ENCODE measurements at regions not wholly inside any gene's neighbourhood (a gene's known extent, or its start where the extent isn't known, plus 50 kb on each side); places are given as distances from the start of the nearest gene placed in this dataset.
A peak's percentile ranks its signal among the peaks of the same experiment; 100 is the strongest.

- H3K9me3 ChIP-seq, result no peaks in the 10 kb centered on the region
- no peaks in the 10 kb centered on the region for H3K36me3 ChIP-seq (replicated peaks in 1 of 2; ENCODE audit: insufficient read depth in 1 of 2, low read depth in 2 of 2)
- H3K4me3 ChIP-seq, result no peak overlapping the region
- ATAC-seq (peak; percentile 53), DNase-seq (peak in 1 of 4 donors; percentile 29)
- intact Hi-C loops (cut with DNase I), result no loop called here
- TF ChIP-seq POLR2A (IDR thresholded peaks at IDR 0.05), result no peak
- no peak for TF ChIP-seq CTCF (IDR thresholded peaks at IDR 0.05)
- no peak overlapping the region for H3K27ac ChIP-seq
- H3K4me1 ChIP-seq, result no peaks in the 10 kb centered on the region
- WGBS, 2 donors, result 26 to 29% methylated on average over 13 to 18 of the region's 18 CpGs
- no peaks in the 10 kb centered on the region for H3K27me3 ChIP-seq
Measured at GRCh38 chr12:115623764-115624334, 653.6 kb downstream of the MED13L start.

- no peaks in the 10 kb centered on the region for H3K9me3 ChIP-seq
- no peaks in the 10 kb centered on the region for H3K27me3 ChIP-seq
- no peak overlapping the region for H3K4me3 ChIP-seq
- no peaks in the 10 kb centered on the region for H3K4me1 ChIP-seq
- H3K27ac ChIP-seq, result no peak overlapping the region
- TF ChIP-seq CTCF (IDR thresholded peaks at IDR 0.05), result no peak
- TF ChIP-seq POLR2A (IDR thresholded peaks at IDR 0.05), result no peak
- 61 to 77% methylated on average over 5 of the region's 5 CpGs for WGBS, 2 donors
- no peaks in the 10 kb centered on the region for H3K36me3 ChIP-seq (replicated peaks in 1 of 2; ENCODE audit: insufficient read depth in 1 of 2, low read depth in 2 of 2)
- no peak for DNase-seq
- intact Hi-C loops (cut with DNase I), result no loop called here
- ATAC-seq, result no peak
Measured at GRCh38 chr12:115623275-115623674, 654.2 kb downstream of the MED13L start.

GRCh38 chr12:115620816-115621215, 656.7 kb downstream of the MED13L start:
- WGBS, 2 donors, result 40 to 48% methylated on average over 4 of the region's 4 CpGs
- no peak overlapping the region for H3K4me3 ChIP-seq
- H3K4me1 ChIP-seq, result no peaks in the 10 kb centered on the region
- H3K9me3 ChIP-seq, result no peaks in the 10 kb centered on the region
- no peak for TF ChIP-seq CTCF (IDR thresholded peaks at IDR 0.05)
- no peak for TF ChIP-seq POLR2A (IDR thresholded peaks at IDR 0.05)
- no peaks in the 10 kb centered on the region for H3K36me3 ChIP-seq (replicated peaks in 1 of 2; ENCODE audit: insufficient read depth in 1 of 2, low read depth in 2 of 2)
- ATAC-seq (no peak), DNase-seq (no peak)
- no peak overlapping the region for H3K27ac ChIP-seq
- intact Hi-C loops (cut with DNase I), result no loop called here
- no peaks in the 10 kb centered on the region for H3K27me3 ChIP-seq

- WGBS, 2 donors, result 30 to 36% methylated on average over 3 of the region's 3 CpGs
- no peak for TF ChIP-seq POLR2A (IDR thresholded peaks at IDR 0.05)
- TF ChIP-seq CTCF (IDR thresholded peaks at IDR 0.05), result no peak
- Histone ChIP-seq H3K9me3 (no peaks in the 10 kb centered on the region), H3K4me3 (no peak overlapping the region), H3K27ac (no peak overlapping the region), H3K36me3 (replicated peaks in 1 of 2; ENCODE audit: insufficient read depth in 1 of 2, low read depth in 2 of 2) (no peaks in the 10 kb centered on the region), H3K27me3 (no peaks in the 10 kb centered on the region), H3K4me1 (no peaks in the 10 kb centered on the region)
- no peak for DNase-seq
- ATAC-seq, result no peak
- intact Hi-C loops (cut with DNase I), result no loop called here
Measured at GRCh38 chr12:115619889-115620288, 657.6 kb downstream of the MED13L start.

GRCh38 chr12:115619061-115619460, 658.4 kb downstream of the MED13L start:
- H3K9me3 ChIP-seq, result no peaks in the 10 kb centered on the region
- intact Hi-C loops (cut with DNase I), result no loop called here
- no peaks in the 10 kb centered on the region for H3K27me3 ChIP-seq
- WGBS, 2 donors, result 65 to 97% methylated on average over 4 to 5 of the region's 6 CpGs
- TF ChIP-seq POLR2A (IDR thresholded peaks at IDR 0.05) (no peak), CTCF (IDR thresholded peaks at IDR 0.05) (no peak)
- H3K4me3 ChIP-seq, result no peak overlapping the region
- ATAC-seq (no peak), DNase-seq (no peak)
- no peaks in the 10 kb centered on the region for H3K36me3 ChIP-seq (replicated peaks in 1 of 2; ENCODE audit: insufficient read depth in 1 of 2, low read depth in 2 of 2)
- H3K27ac ChIP-seq, result no peak overlapping the region
- H3K4me1 ChIP-seq, result no peaks in the 10 kb centered on the region
